ENCODE measurements at regions not wholly inside any gene's neighbourhood (a gene's known extent, or its start where the extent isn't known, plus 50 kb on each side); places are given as distances from the start of the nearest gene placed in this dataset.

DNA sequence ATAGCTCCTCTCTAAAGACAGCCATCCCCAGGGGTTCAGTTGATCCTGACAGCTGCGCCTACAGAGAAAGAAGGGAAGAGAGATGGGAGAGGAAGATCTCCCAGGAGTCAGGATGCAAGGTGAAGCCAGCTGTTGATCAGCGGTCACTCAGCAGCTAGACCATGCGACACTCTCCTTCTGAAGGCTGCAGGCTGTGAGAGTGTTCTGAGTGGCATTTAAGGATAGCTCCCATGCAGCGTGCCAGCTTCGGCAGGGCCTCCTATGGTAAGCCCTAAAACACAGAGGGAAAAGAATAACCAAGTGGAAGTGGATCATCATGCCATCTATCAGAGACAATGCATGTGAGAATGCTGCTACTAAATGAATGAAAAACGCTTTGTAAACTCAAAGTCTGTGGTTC, 197.9 kb upstream of the NUDT4 start:
- TF ChIP-seq, protein P1, sequence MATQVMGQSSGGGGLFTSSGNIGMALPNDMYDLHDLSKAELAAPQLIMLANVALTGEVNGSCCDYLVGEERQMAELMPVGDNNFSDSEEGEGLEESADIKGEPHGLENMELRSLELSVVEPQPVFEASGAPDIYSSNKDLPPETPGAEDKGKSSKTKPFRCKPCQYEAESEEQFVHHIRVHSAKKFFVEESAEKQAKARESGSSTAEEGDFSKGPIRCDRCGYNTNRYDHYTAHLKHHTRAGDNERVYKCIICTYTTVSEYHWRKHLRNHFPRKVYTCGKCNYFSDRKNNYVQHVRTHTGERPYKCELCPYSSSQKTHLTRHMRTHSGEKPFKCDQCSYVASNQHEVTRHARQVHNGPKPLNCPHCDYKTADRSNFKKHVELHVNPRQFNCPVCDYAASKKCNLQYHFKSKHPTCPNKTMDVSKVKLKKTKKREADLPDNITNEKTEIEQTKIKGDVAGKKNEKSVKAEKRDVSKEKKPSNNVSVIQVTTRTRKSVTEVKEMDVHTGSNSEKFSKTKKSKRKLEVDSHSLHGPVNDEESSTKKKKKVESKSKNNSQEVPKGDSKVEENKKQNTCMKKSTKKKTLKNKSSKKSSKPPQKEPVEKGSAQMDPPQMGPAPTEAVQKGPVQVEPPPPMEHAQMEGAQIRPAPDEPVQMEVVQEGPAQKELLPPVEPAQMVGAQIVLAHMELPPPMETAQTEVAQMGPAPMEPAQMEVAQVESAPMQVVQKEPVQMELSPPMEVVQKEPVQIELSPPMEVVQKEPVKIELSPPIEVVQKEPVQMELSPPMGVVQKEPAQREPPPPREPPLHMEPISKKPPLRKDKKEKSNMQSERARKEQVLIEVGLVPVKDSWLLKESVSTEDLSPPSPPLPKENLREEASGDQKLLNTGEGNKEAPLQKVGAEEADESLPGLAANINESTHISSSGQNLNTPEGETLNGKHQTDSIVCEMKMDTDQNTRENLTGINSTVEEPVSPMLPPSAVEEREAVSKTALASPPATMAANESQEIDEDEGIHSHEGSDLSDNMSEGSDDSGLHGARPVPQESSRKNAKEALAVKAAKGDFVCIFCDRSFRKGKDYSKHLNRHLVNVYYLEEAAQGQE (IDR thresholded peaks at IDR 0.05; ENCODE audit: low read depth), result no peak
- no peak for TF ChIP-seq POLR2AphosphoS5 (IDR thresholded peaks at IDR 0.05; ENCODE audit: low read depth, low read length)
- TF ChIP-seq, protein P2, sequence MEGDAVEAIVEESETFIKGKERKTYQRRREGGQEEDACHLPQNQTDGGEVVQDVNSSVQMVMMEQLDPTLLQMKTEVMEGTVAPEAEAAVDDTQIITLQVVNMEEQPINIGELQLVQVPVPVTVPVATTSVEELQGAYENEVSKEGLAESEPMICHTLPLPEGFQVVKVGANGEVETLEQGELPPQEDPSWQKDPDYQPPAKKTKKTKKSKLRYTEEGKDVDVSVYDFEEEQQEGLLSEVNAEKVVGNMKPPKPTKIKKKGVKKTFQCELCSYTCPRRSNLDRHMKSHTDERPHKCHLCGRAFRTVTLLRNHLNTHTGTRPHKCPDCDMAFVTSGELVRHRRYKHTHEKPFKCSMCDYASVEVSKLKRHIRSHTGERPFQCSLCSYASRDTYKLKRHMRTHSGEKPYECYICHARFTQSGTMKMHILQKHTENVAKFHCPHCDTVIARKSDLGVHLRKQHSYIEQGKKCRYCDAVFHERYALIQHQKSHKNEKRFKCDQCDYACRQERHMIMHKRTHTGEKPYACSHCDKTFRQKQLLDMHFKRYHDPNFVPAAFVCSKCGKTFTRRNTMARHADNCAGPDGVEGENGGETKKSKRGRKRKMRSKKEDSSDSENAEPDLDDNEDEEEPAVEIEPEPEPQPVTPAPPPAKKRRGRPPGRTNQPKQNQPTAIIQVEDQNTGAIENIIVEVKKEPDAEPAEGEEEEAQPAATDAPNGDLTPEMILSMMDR (IDR thresholded peaks at IDR 0.05 in 2 of 3, conservative IDR thresholded peaks at IDR 0.05 in 1 of 3; ENCODE audit: borderline replicate concordance in 1 of 3, insufficient read depth in 1 of 3, low read depth in 2 of 3, low read length in 2 of 3), result no peak
- TF ChIP-seq CBX3 (IDR thresholded peaks at IDR 0.05; ENCODE audit: low read depth), result no peak
